ENCODE measurements at regions not wholly inside any gene's neighbourhood (a gene's known extent, or its start where the extent isn't known, plus 50 kb on each side); places are given as distances from the start of the nearest gene placed in this dataset.
"Not testable (repeated sequence)": the region's sequence is repeated elsewhere in the genome, so short reads cannot be mapped to it uniquely, and the experiment has no call there.

- not testable (repeated sequence) for DNase-seq
Measured at GRCh38 chr12:8282181-8282580, 54.8 kb upstream of the FAM90A1 start.

- DNase-seq, result peak; percentile 51
Measured at GRCh38 chr12:8285681-8286080, 58.3 kb upstream of the FAM90A1 start.

- DNase-seq, result not testable (repeated sequence)
Measured at GRCh38 chr12:8291764-8292163, 64.3 kb upstream of the FAM90A1 start.

DNA sequence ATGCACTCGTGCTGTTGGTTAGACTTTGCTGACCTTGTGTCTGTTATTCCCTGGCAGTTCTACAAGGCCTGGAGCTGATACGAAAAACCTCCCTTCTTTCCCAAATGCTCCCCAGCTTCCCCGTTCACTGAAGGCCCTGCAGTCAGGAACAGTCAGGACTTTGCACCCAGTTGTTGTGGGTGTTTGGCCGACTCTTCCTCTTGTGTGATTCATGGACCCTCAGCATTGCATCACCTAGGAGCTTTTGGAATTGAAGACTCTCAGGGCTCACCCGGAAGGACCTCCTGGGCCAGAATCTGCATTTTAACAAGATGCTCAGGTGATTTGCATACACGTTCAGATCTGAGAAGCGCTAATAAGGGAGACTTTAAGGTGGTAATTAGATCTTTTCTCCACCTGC, 67.2 kb upstream of the FAM90A1 start:
- not testable (repeated sequence) for DNase-seq

DNA sequence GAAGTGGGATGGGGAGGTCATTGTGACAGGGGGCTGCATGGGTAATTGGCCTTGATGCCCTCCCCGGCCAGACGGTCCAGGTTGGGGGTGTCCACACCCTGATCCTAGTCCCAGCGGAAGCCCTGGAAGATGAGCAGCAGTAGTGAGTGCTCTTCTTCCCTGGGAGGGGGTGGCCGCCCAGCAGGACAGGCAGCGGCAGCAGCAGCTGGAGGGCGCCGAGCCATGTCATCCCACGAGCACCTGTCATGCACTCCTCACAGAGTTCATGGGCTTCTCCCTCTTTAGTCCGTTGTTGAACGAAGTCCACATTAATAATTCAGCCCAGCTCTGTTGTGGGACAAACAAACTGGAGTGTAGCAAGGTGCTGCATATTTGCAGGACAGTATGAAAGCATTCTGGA, 81.2 kb upstream of the FAM90A1 start:
- DNase-seq, result not testable (repeated sequence)

DNA sequence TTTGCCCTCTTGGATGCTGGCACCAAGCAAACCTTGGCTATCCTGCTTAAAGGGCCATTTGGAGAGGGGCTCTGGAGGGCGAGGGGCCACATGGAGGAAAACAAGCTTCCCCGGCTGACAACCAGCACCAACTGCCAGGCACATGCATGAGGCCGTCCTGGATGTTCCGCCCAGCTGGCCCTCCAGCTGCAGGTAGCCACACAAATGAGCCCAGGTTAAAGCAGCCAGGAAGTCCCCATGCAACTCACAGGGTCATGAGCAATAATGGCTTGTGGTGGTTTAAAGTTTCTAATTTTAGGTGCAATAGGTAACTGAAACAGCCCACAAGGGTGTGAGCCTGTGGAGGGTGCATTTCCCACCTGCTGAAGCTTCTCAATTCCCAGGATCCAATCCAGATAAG, 88.6 kb upstream of the FAM90A1 start:
- DNase-seq, result not testable (repeated sequence)

DNA sequence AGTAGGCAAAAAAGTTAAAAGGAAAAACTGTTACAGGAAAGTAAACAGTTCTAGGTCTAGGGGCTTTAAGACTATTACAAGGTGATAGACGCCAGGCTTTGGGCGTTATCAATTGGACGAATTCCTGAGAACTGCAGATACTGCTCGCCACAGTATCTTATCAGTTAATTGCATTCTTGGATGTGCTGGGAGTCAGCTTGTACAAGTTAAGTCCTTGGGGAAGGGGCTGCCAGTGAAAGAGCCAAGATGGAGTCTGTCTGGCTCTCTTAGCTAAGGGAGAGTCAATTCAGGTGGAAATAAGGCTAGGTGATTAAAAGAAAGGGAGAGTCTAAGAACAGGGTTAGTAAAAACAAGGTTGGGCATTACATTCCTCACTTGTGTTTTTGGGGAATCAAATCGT, 90.3 kb upstream of the FAM90A1 start:
- not testable (repeated sequence) for DNase-seq

DNA sequence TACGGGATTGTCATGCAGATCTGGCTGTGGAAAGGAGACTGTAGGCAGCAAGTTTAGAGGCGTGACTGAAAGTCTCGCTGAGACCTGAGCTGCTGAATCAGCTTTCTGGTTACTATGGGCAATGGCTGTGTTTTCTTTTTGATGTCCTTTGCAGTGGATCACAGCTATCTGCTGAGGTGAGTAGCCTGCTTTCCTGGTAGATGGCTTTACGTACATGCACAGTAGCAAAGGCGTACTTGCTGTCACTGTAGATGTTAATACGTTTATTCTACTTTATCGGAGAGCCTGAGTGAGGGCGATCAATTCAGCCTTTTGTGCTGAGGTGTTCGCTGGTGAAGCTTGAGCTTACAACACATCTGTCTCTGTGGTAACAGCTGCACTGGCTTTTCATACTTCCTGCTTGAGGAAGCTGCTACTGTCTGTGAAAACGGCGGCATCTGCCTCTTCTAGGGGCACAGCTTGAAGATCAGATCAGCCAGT, 92.9 kb upstream of the FAM90A1 start:
- DNase-seq, result not testable (repeated sequence)

DNA sequence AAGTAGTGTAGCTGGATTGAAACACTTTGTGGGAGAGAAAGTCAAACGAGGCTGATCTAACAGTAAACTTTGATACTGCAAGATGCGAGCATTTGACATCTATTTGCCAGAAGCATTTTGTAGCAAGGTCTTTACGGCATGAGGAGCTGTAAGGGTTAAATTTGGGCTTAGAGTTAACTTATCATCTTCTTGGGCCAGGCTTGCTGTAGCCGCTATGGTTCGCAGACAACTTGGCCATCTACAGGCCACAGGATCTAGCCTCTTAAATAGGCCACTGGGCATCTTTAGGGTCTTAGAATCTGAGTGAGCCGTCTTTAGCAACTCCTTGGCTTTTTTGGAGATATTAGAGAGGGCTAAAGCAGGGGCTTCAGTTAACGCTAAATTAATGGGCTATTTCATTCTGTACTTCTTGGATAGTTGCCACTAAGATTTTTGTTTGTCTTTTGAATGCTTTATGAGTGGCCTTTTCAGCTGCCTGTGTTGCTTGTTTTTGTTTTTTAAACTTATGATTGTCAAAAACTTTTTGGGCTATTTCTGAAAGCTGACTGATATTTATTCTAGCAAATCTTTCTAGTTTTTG, 93.5 kb upstream of the FAM90A1 start:
- DNase-seq, result not testable (repeated sequence)

DNA sequence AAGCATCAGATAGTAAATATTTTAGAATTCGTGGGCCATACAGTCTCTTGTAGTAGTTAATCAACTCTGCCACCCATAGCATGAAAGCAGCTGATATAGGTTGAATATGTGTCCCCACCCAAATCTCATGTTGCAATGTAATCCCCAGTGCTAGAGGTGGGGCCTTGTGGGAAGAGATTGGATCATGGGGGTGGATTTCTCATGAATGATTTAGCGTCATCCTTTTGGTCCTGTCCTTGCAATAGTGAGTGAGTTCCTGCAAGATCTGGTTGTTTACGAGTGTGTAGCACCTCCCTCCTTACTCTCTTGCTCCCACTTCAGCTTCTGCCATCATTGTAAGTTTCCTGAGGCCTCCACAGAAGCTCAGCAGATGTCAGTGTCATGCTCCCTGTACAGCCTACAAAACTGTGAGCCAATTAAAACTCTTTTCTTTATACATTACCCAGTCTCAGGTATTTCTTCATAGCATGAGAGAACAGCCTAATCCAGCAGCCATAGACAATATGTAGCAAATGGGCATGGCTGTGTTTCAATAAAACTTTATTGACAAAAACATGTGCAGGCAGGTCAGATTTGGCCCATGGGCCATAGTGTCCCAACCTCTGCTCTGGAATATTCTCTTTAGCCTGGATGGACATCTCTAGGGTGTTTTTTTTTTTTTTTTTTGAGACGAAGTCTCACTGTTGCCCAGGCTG, 97.9 kb upstream of the FAM90A1 start:
- not testable (repeated sequence) for DNase-seq

DNA sequence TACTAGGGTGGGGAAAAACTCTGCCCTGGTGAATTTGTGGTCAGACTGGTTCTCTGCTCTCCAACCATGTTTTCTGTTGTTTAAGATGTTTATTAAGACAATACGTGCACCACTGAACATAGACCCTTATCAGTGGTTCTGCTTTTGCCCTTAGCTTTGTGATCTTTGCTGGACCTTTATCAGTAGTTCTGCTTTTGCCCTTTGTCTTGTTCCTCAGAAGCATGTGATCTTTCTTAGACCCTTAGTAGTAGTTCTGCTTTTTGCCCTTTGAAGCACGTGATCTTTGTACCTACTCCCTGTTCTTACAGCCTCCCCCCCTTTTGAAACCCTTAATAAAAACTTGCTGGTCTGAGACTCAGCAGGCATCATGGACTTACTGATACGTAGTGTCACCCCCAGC, 101.4 kb upstream of the FAM90A1 start:
- not testable (repeated sequence) for DNase-seq

DNA sequence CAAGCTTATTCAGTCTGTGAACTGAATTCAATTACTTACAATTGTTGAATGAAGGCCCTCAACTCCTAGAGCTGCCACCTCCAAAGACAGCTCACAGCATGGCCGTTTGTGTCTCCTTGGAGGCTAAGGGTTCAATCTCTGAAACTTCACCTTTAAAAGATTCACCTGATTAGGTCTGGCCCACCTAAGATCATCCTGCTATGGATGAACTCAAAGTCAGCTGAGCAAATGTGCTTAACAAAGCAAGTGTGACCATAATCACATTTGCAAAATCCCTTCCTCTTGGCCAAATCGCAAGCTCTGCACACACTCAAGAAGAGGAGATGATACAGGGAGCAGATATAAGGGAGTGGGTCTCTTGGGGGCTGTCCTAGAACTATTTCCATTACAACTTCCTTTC, 105.0 kb upstream of the FAM90A1 start:
- DNase-seq, result not testable (repeated sequence)

DNA sequence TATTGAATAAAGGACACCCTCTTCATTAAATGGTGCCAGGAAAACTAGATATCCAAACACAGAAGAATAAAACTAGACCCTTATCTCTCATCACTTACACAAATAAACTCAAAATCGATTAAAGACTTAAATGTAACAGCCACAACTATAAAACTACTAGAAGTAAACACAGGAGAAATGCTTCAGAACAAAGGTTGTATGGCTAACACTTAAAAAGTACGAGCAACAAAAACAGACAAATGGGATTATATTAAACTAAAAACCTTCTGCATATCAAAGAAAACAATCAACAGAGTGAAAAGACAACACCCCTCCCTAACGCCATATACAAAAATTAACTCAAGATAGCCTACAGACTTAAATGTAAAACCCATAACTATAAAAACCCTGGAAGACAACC, 104.7 kb upstream of the CLEC6A start:
- not testable (repeated sequence) for DNase-seq

DNA sequence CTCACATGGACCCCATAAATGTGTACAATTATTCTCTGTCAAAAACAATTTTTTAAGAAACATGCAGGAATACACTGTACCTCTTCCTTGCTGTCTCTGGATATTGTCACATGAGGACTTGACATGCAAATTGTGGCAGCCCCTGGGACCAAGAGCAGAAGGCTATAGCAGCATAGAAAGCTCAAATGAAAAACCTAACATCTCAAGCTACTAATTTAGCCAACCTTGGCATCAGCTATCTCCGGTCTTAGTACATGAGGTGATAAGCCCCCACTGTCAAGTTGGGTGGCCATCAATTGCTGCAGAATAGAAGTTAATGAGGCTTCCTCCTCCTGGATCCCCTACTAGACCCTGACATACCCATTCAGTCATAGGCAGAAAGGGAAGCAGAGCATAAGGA, 101.0 kb upstream of the CLEC6A start:
- not testable (repeated sequence) for DNase-seq

DNA sequence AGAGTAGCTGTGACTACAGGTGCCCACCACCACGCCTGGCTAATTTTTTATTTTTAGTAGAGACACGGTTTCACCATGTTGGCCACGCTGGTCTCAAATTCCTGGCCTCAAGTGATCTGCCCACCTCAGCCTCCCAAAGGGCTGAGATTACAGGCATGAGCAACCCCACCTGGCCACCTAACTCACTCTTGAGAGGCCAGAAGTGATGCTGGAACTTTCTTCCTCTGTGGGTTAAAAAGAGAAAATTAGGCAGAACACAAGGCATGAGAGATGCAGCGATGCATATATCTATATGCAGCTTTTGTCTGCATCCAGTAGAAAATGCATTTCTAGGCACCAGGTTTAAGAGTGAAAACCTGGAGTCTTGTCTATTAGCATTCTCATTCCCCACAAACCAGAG, 100.2 kb upstream of the CLEC6A start:
- DNase-seq, result not testable (repeated sequence)

DNA sequence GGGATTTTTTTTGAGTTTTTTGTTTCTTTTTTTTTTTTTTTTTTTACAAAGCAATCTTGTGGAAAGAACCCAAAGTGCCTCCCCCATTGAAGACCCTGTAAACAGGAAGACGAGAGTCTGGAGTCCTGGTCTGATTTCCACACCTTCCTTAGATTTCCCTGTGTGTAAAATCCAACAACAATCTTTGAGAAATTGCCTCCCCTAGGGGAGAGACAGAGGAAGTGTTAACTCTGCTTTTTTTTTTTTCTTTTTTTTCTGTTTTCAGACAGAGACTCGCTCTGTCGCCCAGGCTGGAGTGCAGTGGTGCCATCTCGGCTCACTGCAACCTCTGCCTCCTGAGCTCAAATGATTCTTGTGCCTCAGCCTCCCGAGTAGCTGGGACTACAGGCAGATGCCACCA, 82.0 kb upstream of the CLEC6A start:
- DNase-seq, result peak; percentile 67

GRCh38 chr12:8375122-8375521, 80.6 kb upstream of the CLEC6A start:
- not testable (repeated sequence) for DNase-seq

DNA sequence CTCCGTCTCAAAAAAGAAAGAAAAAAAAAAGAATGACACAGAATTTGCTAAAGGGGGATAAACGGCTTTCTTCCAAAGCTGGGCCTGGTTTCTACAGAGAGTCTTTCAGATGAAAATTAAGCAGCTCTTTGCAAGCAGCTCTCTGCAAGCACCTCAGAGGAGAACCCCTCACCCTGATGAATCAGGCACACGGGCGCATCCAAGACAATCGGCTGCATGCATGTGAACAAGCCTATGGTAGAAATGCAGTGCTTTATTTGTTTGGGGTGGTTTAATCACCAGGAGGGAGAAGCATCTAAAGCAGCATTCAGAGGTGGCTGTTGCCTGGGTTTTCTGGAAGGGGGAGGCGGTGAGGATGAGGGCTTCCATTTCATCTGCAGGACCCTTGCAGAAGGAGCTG, 78.0 kb upstream of the CLEC6A start:
- not testable (repeated sequence) for DNase-seq

DNA sequence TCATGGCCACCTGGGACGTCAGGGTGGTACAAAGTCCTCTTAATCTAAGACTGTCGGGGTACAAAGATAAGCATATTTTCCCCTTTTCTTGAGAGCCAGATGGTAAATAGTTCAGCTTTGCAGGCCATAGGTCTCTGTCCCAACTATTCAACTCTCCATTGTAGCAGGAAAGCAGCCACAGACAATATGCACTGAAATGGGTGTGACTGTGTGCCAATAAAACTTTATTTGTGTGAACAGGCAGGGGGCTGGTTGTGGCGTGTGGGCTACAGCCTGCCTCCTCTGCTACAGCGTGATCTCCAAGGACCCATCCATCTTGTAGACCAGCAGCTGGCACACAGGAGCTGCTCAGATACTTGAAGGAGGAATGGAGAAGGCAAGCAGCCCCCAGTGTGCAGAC, 73.2 kb upstream of the CLEC6A start:
- not testable (repeated sequence) for DNase-seq

DNA sequence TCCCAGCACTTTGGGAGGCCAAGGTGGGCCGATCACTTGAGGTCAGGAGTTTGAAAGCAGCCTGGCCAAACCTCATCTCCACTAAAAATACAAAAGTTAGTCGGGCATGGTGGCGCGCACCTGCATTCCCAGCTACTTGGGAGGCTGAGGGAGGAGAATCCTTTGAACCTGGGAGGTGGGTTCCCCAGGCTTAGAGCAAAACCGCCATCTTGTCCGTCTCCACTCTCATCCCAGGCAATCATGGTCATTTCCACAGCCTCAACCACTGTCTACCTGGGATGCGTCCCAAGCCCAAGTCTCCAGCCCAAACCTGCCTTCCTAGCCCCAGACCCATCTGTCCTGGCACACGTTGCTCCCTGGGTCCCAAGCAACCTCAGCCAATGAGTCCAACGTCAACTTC, 71.1 kb upstream of the CLEC6A start:
- not testable (repeated sequence) for DNase-seq

DNA sequence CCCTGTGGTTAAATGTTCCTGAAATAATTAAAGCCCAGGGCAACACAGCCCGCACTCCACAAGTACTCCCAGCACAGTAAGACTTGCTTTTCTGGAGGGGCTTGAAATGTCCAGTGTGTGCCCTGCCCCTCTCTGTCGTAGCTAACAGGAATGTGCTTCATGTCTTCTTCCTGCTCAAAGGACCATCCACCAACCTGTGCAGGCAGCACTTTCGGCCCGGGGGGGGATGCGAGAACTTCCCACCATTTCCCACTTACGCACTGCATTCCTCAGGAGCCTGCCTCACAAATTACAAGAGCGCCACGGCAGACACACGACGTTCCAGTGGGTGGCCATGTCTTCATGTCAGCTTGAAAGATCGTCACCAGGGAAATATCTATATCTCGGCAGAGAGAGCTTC, 70.3 kb upstream of the CLEC6A start:
- not testable (repeated sequence) for DNase-seq

- DNase-seq, result not testable (repeated sequence)
Measured at GRCh38 chr12:8386661-8387060, 69.1 kb upstream of the CLEC6A start.

GRCh38 chr12:8389296-8389695, 66.5 kb upstream of the CLEC6A start:
- not testable (repeated sequence) for DNase-seq

DNA sequence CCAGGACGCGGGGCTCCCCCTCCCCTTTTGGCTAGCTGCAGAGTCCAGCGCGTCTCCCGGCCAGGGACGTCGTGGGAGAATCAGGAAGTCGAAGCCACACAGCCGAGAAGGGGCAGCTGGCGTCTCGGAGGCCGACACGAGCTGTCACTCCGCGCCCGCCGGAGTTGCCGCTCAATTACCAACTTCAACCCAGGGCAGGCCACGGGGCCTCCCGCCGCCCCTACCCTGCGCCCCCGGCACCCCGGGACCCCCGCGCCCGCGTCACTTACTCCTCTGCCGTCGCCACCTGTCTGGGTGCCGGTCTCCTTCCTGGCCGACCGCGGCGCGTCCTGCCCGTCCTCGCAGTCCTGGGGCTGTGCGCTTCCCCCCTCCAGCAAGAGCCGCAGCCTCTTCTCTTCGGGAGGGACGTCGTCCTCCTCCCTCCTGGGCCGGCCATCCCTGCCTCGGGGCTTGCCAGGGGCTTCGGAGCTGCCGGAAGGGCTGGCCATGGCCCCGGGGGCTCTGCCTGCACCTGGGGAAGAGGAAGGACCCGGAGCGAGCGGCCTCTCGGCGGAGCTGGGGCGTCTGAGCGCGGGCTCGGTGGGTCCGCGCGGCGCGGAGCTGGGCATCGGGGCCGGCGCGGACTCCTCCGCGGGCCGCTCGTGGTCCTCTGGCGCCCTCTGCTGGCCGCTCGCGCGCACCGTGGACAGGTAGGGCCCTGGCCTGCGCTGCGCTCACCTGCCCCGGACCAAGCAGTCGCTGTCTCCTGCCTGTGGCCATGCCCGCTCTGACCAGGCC, 65.6 kb upstream of the CLEC6A start:
- peak; percentile 92 for DNase-seq
